CD14-positive monocyte (primary cell): ENCODE measurements at regions not wholly inside any gene's neighbourhood (a gene's known extent, or its start where the extent isn't known, plus 50 kb on each side); places are given as distances from the start of the nearest gene placed in this dataset.

Experiments
- DNase-seq, 3 donors: peaks; one replicate each; pipeline ENCODE4 v3.0.0-alpha.2; 2011 to 2022
- H2AFZ ChIP-seq: 2 replicates; pipeline ENCODE4 v1.6.0; 2012; ENCODE audit warnings: mild to moderate bottlenecking, low read depth, low read length, inconsistent platforms; ENCODE audit not compliant: insufficient read depth, poor library complexity, severe bottlenecking
- H3K27ac ChIP-seq, 2 donors: 1 replicate in 1 of 2; 2 replicates in 1 of 2; pipeline ENCODE4 v1.5.1; 2012 to 2013; ENCODE audit warnings: low read length in 2 of 2, control low read depth in 1 of 2, inconsistent platforms in 1 of 2, low read depth in 1 of 2, mild to moderate bottlenecking in 1 of 2
- H3K27me3 ChIP-seq, 2 donors: one replicate each; pipeline versions ENCODE4 v1.6.0 to v1.6.1; 2011 to 2013; ENCODE audit warnings: low read length in 2 of 2; ENCODE audit not compliant: control insufficient read depth in 2 of 2, insufficient read depth in 2 of 2
- H3K36me3 ChIP-seq, 2 donors: replicated peaks in 1 of 2; 1 replicate in 1 of 2; 2 replicates in 1 of 2; pipeline versions ENCODE4 v1.5.1 to v1.6.1; 2012 to 2013; ENCODE audit warnings: low read length in 2 of 2, control low read depth in 1 of 2, inconsistent platforms in 1 of 2, mild to moderate bottlenecking in 1 of 2; ENCODE audit not compliant: insufficient read depth in 2 of 2, control insufficient read depth in 1 of 2
- H3K4me1 ChIP-seq, 2 donors: 1 replicate in 1 of 2; 2 replicates in 1 of 2; pipeline versions ENCODE4 v1.5.1 to v1.6.1; 2012 to 2013; ENCODE audit warnings: low read length in 2 of 2, control low read depth in 1 of 2, inconsistent platforms in 1 of 2, mild to moderate bottlenecking in 1 of 2, moderate library complexity in 1 of 2; ENCODE audit not compliant: insufficient read depth in 2 of 2, control insufficient read depth in 1 of 2
- H3K4me2 ChIP-seq: replicated peaks from 2 replicates; pipeline ENCODE3; 2012; ENCODE audit warnings: low read length, moderate library complexity, mild to moderate bottlenecking; ENCODE audit not compliant: poor library complexity, severe bottlenecking; ENCODE audit errors: extremely low read depth
- H3K4me3 ChIP-seq, 3 experiments: fragments of 200-600 bp in 1 of 3; sonication (generic) in 1 of 3; replicated peaks in 1 of 3; 1 replicate in 2 of 3; 2 replicates in 1 of 3; pipeline ENCODE4 v1.5.1; 2011 to 2013; ENCODE audit warnings: low read length in 3 of 3, mild to moderate bottlenecking in 3 of 3, control low read depth in 2 of 3, low read depth in 2 of 3, inconsistent platforms in 1 of 3, moderate library complexity in 1 of 3
- H3K79me2 ChIP-seq: 2 replicates; pipeline ENCODE4 v1.6.0; 2012; ENCODE audit warnings: mild to moderate bottlenecking, control low read depth, inconsistent platforms, low read length, moderate library complexity; ENCODE audit not compliant: insufficient read depth
- H3K9ac ChIP-seq: 2 replicates; pipeline ENCODE4 v1.6.0; 2017; ENCODE audit warnings: low read length, mild to moderate bottlenecking; ENCODE audit not compliant: insufficient read depth, poor library complexity, severe bottlenecking
- H3K9me3 ChIP-seq, 2 donors: replicated peaks in 1 of 2; 1 replicate in 1 of 2; 2 replicates in 1 of 2; pipeline versions ENCODE4 v1.5.1 to v1.6.1; 2012 to 2013; ENCODE audit warnings: low read length in 2 of 2, control low read depth in 1 of 2; ENCODE audit not compliant: control insufficient read depth in 1 of 2, insufficient read depth in 1 of 2
- H4K20me1 ChIP-seq: 2 replicates; pipeline ENCODE4 v1.6.0; 2012; ENCODE audit warnings: mild to moderate bottlenecking, low read length, control low read depth, moderate library complexity; ENCODE audit not compliant: insufficient read depth
- H3K27ac Mint-ChIP-seq, 7 donors: one replicate each; pipeline ENCODE4 v1.8.0; 2020; ENCODE audit warnings: mild to moderate bottlenecking in 7 of 7, mixed read lengths in 7 of 7, moderate library complexity in 6 of 7, inconsistent platforms in 2 of 7
- H3K27me3 Mint-ChIP-seq, 3 donors: one replicate each; pipeline ENCODE4 v1.8.0; 2021 to 2022; ENCODE audit warnings: low read depth in 3 of 3, mild to moderate bottlenecking in 3 of 3, mixed read lengths in 3 of 3, moderate library complexity in 3 of 3, inconsistent platforms in 1 of 3
- H3K36me3 Mint-ChIP-seq, 2 donors: one replicate each; pipeline ENCODE4 v1.8.0; 2020; ENCODE audit warnings: mixed read lengths in 2 of 2, inconsistent platforms in 1 of 2, mild to moderate bottlenecking in 1 of 2
- H3K4me1 Mint-ChIP-seq: one replicate; pipeline ENCODE4 v1.8.0; 2020; ENCODE audit warnings: mild to moderate bottlenecking, mixed read lengths
- H3K4me3 Mint-ChIP-seq, 2 donors: one replicate each; pipeline ENCODE4 v1.8.0; 2020; ENCODE audit warnings: mild to moderate bottlenecking in 2 of 2, mixed read lengths in 2 of 2, moderate library complexity in 1 of 2
- H3K9me3 Mint-ChIP-seq, 7 donors: one replicate each; pipeline ENCODE4 v1.8.0; 2020 to 2022; ENCODE audit warnings: mixed read lengths in 7 of 7, mild to moderate bottlenecking in 6 of 7, moderate library complexity in 6 of 7, inconsistent platforms in 2 of 7
- CTCF ChIP-seq: fragments of 200-600 bp; IDR thresholded peaks from one replicate; pipeline ENCODE4 v1.8.0; 2022; ENCODE audit warnings: antibody characterized with exemption, mild to moderate bottlenecking
- WGBS: methylation state at CpG from one replicate; pipeline ENCODE4 v1.1.5; 2013; ENCODE audit warnings: missing lambda C conversion rate; ENCODE audit not compliant: insufficient coverage; 5-methylcytosine and 5-hydroxymethylcytosine counted together
- intact Hi-C, 2 donors: fragments of 100-400 bp; cut with micrococcal nuclease; formaldehyde crosslinking; loops; one replicate each; pipeline versions ENCODE4 v1.15.0 to v1.15.1; 2023

GRCh38 chr11:122176651-122177050 is 60.6 kb upstream of the BLID start:
- Mint-ChIP-seq H3K4me3 (no peak overlapping the region), H3K9me3 (peaks cover 0 to 2% (median 0%) of the 10 kb centered on the region in 7 donors), H3K27ac (no peak overlapping the region), H3K4me1 (no peaks in the 10 kb centered on the region), H3K27me3 (peaks cover 1 to 4% (median 2%) of the 10 kb centered on the region in 3 donors), H3K36me3 (no peaks in the 10 kb centered on the region)
- no peak overlapping the region for H3K4me2 ChIP-seq
- H3K36me3 ChIP-seq, result no peaks in the 10 kb centered on the region
- no peaks in the 10 kb centered on the region for H3K9me3 ChIP-seq
- no peaks in the 10 kb centered on the region for H4K20me1 ChIP-seq
- H3K27ac ChIP-seq, result no peak overlapping the region
- DNase-seq, result no peak
- intact Hi-C loops, result no loop called here
- 89% methylated on average over 2 of the region's 3 CpGs for WGBS
- H2AFZ ChIP-seq, result no peak overlapping the region
- no peak for TF ChIP-seq CTCF
- no peaks in the 10 kb centered on the region for H3K4me1 ChIP-seq
- H3K4me3 ChIP-seq, result no peak overlapping the region
- H3K27me3 ChIP-seq, result no peaks in the 10 kb centered on the region
- H3K9ac ChIP-seq, result no peak overlapping the region
- H3K79me2 ChIP-seq, result no peaks in the 10 kb centered on the region

- H3K27me3 ChIP-seq, result no peaks in the 10 kb centered on the region
- no peaks in the 10 kb centered on the region for H3K36me3 ChIP-seq
- H3K4me1 Mint-ChIP-seq, result no peaks in the 10 kb centered on the region
- H3K36me3 Mint-ChIP-seq, result no peaks in the 10 kb centered on the region
- intact Hi-C loops, result no loop called here
- no peaks in the 10 kb centered on the region for H4K20me1 ChIP-seq
- no peaks in the 10 kb centered on the region for H3K79me2 ChIP-seq
- no CpG with 5 or more reads among the region's 3 CpGs for WGBS
- peaks cover 0 to 4% (median 0%) of the 10 kb centered on the region in 7 donors for H3K9me3 Mint-ChIP-seq
- H3K4me3 Mint-ChIP-seq, result no peak overlapping the region
- no peak overlapping the region for H3K9ac ChIP-seq
- H3K4me1 ChIP-seq, result no peaks in the 10 kb centered on the region
- H3K27ac Mint-ChIP-seq, result no peak overlapping the region
- no peak for DNase-seq
- no peak overlapping the region for H3K27ac ChIP-seq
- H3K27me3 Mint-ChIP-seq, result peaks cover 1 to 3% (median 1%) of the 10 kb centered on the region in 3 donors
- no peak overlapping the region for H3K4me2 ChIP-seq
- TF ChIP-seq CTCF, result no peak
- H3K4me3 ChIP-seq, result no peak overlapping the region
- H3K9me3 ChIP-seq, result no peaks in the 10 kb centered on the region
- H2AFZ ChIP-seq, result no peak overlapping the region
These were observed 59.3 kb upstream of the BLID start for GRCh38 chr11:122175306-122175705.
